ENCODE measurements at regions not wholly inside any gene's neighbourhood (a gene's known extent, or its start where the extent isn't known, plus 50 kb on each side); places are given as distances from the start of the nearest gene placed in this dataset.

GRCh38 chr16:85312642-85313525 is 200.6 kb upstream of the CIBAR2 start:
- H3K27ac ChIP-seq: no peak overlapping the region
- no peaks in the 10 kb centered on the region for H3K36me3 ChIP-seq (ENCODE audit: insufficient read depth)
- TF ChIP-seq CTCF (conservative IDR thresholded peaks at IDR 0.05; ENCODE audit: low read depth, low read length): no peak
- peaks cover 90% of the 10 kb centered on the region for H3K27me3 ChIP-seq (ENCODE audit: insufficient read depth, low read depth)
- no peak overlapping the region for H3K4me2 ChIP-seq
- no peak overlapping the region for H3K4me3 ChIP-seq (IDR thresholded peaks at IDR 0.05; ENCODE audit: insufficient read depth, low read depth, low read length)
- no peak overlapping the region for H3K9ac ChIP-seq
- H2AFZ ChIP-seq (ENCODE audit: low read depth): no peak overlapping the region
- no peaks in the 10 kb centered on the region for H3K79me2 ChIP-seq (ENCODE audit: insufficient read depth, low read depth)
- H3K4me1 ChIP-seq (ENCODE audit: low read depth, poor library complexity, severe bottlenecking): no peaks in the 10 kb centered on the region
- H4K20me1 ChIP-seq (ENCODE audit: insufficient read depth): no peaks in the 10 kb centered on the region

- Histone ChIP-seq H4K20me1 (ENCODE audit: insufficient read depth) (no peaks in the 10 kb centered on the region), H3K36me3 (ENCODE audit: insufficient read depth) (no peaks in the 10 kb centered on the region), H3K27me3 (ENCODE audit: insufficient read depth, low read depth) (peaks cover 90% of the 10 kb centered on the region), H3K27ac (no peak overlapping the region), H2AFZ (ENCODE audit: low read depth) (no peak overlapping the region), H3K4me3 (IDR thresholded peaks at IDR 0.05; ENCODE audit: insufficient read depth, low read depth, low read length) (no peak overlapping the region), H3K4me1 (ENCODE audit: low read depth, poor library complexity, severe bottlenecking) (no peaks in the 10 kb centered on the region), H3K4me2 (no peak overlapping the region), H3K79me2 (ENCODE audit: insufficient read depth, low read depth) (no peaks in the 10 kb centered on the region), H3K9ac (no peak overlapping the region)
- no peak for TF ChIP-seq CTCF (conservative IDR thresholded peaks at IDR 0.05; ENCODE audit: low read depth, low read length)
These were observed 201.4 kb upstream of the CIBAR2 start for GRCh38 chr16:85313526-85314301.

- Histone ChIP-seq H3K4me3 (IDR thresholded peaks at IDR 0.05; ENCODE audit: insufficient read depth, low read depth, low read length) (no peak overlapping the region), H3K4me2 (no peak overlapping the region), H4K20me1 (ENCODE audit: insufficient read depth) (no peaks in the 10 kb centered on the region), H3K79me2 (ENCODE audit: insufficient read depth, low read depth) (no peaks in the 10 kb centered on the region), H3K4me1 (ENCODE audit: low read depth, poor library complexity, severe bottlenecking) (no peaks in the 10 kb centered on the region), H3K27ac (no peak overlapping the region), H3K9ac (no peak overlapping the region), H2AFZ (ENCODE audit: low read depth) (no peak overlapping the region), H3K36me3 (ENCODE audit: insufficient read depth) (no peaks in the 10 kb centered on the region), H3K27me3 (ENCODE audit: insufficient read depth, low read depth) (peaks cover 90% of the 10 kb centered on the region)
- no peak for TF ChIP-seq CTCF (conservative IDR thresholded peaks at IDR 0.05; ENCODE audit: low read depth, low read length)
These were observed 202.3 kb upstream of the CIBAR2 start for GRCh38 chr16:85314512-85314971.

GRCh38 chr16:85315866-85316265 is 203.6 kb upstream of the CIBAR2 start:
- H3K4me2 ChIP-seq: no peak overlapping the region
- no peak for TF ChIP-seq CTCF (conservative IDR thresholded peaks at IDR 0.05; ENCODE audit: low read depth, low read length)
- no peaks in the 10 kb centered on the region for H3K4me1 ChIP-seq (ENCODE audit: low read depth, poor library complexity, severe bottlenecking)
- no peak overlapping the region for H3K9ac ChIP-seq
- H3K27me3 ChIP-seq (ENCODE audit: insufficient read depth, low read depth): peaks cover 94% of the 10 kb centered on the region
- H3K4me3 ChIP-seq (IDR thresholded peaks at IDR 0.05; ENCODE audit: insufficient read depth, low read depth, low read length): no peak overlapping the region
- no peaks in the 10 kb centered on the region for H3K79me2 ChIP-seq (ENCODE audit: insufficient read depth, low read depth)
- no peak overlapping the region for H3K27ac ChIP-seq
- no peaks in the 10 kb centered on the region for H4K20me1 ChIP-seq (ENCODE audit: insufficient read depth)
- no peak overlapping the region for H2AFZ ChIP-seq (ENCODE audit: low read depth)
- no peaks in the 10 kb centered on the region for H3K36me3 ChIP-seq (ENCODE audit: insufficient read depth)

Measured in KMS-11 (cell line).